ENCODE measurements at regions not wholly inside any gene's neighbourhood (a gene's known extent, or its start where the extent isn't known, plus 50 kb on each side); places are given as distances from the start of the nearest gene placed in this dataset.

DNA sequence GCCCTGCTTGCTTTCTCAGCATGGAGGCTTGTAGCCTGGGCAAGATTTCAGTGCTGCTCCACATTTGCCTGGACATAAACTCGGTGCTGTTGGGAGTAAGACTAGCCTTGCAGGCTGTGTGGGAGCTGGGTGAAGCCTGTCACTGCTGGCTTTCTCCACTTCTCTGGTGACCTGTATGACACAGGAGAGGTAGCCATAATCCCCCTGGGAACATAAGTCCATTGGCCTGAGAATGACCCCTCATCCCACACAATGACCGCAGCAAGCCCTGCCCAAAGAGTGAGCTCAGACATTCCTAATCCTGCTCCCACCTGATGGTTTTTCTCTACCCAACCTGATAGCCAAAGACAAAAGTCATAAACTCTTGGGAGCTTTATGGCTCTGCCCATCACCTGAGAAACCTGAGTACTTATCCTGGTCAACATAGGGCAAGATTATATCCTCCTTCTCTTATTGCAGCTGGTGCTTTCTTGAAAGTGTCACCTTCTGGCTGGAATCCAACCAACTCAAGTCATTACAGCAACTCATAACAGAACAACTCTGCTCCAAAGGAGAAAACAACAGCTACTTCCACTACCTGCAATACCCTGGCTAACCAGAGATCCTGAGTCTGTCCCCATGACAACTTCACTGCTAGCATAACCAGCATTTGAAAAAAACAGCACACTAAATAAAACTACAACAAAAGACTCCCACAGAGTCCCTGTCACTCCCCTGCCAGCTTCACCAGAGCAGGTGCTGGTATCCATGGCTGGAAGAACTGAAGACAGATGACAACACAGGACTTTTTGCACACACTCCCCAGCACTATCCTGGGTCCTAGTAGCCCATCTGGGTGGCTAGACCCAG is 834.4 kb upstream of the DDX18 start:
- peaks cover 20% of the 10 kb centered on the region for H3K9me3 Mint-ChIP-seq
- Histone ChIP-seq H3K9me2 (ENCODE audit: insufficient read depth) (no peaks in the 10 kb centered on the region; the same call in 1 of the 2 replicates), H4K20me1 (replicated peaks; ENCODE audit: insufficient read depth) (no peaks in the 10 kb centered on the region), H3K79me2 (replicated peaks; ENCODE audit: insufficient read depth) (no peaks in the 10 kb centered on the region), H3K4me3 (no peak overlapping the region), H2AFZ (no peak overlapping the region), H3K36me3 (ENCODE audit: insufficient read depth) (no peaks in the 10 kb centered on the region), H3K4me2 (no peak overlapping the region), H3K4me1 (ENCODE audit: insufficient read depth) (no peaks in the 10 kb centered on the region), H3K27ac (ENCODE audit: low read depth) (no peak overlapping the region), H3F3A (replicated peaks; ENCODE audit: low read depth) (no peaks in the 10 kb centered on the region), H3K27me3 (ENCODE audit: insufficient read depth) (no peaks in the 10 kb centered on the region)
- no peak overlapping the region for H3K4me3 Mint-ChIP-seq
- H3K27ac Mint-ChIP-seq: no peak overlapping the region
- no peaks in the 10 kb centered on the region; the same call in 2 of the 3 replicates for H3K36me3 Mint-ChIP-seq (ENCODE audit: low read depth)
- DNase-seq (ENCODE audit: low spot score): peak; percentile 14
- H3K4me1 Mint-ChIP-seq: peaks cover 13% of the 10 kb centered on the region; the same call in 2 of the 3 replicates
- peaks cover 3% of the 10 kb centered on the region for H3K27me3 Mint-ChIP-seq (ENCODE audit: insufficient read depth, low read depth, poor library complexity)
- ATAC-seq: peak; percentile 56
- TF ChIP-seq, protein P1, sequence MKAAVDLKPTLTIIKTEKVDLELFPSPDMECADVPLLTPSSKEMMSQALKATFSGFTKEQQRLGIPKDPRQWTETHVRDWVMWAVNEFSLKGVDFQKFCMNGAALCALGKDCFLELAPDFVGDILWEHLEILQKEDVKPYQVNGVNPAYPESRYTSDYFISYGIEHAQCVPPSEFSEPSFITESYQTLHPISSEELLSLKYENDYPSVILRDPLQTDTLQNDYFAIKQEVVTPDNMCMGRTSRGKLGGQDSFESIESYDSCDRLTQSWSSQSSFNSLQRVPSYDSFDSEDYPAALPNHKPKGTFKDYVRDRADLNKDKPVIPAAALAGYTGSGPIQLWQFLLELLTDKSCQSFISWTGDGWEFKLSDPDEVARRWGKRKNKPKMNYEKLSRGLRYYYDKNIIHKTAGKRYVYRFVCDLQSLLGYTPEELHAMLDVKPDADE (IDR thresholded peaks at IDR 0.05): no peak
- TF ChIP-seq JUNB (IDR thresholded peaks at IDR 0.05; ENCODE audit: unreplicated experiment) (no peak), ZNF331 (CRISPR knock-in tag; IDR thresholded peaks at IDR 0.05; ENCODE audit: low read depth) (no peak), EZH2phosphoT487 (IDR thresholded peaks at IDR 0.05; ENCODE audit: unreplicated experiment) (no peak), EZH2 (IDR thresholded peaks at IDR 0.05; ENCODE audit: low read depth, unreplicated experiment) (no peak), STAT1 (IDR thresholded peaks at IDR 0.05; ENCODE audit: unreplicated experiment) (no peak), CREB1 (CRISPR knock-in tag; IDR thresholded peaks at IDR 0.05; ENCODE audit: low read depth) (no peak), ZNF114 (CRISPR knock-in tag; IDR thresholded peaks at IDR 0.05) (no peak), NANOG (IDR thresholded peaks at IDR 0.05; ENCODE audit: borderline replicate concordance) (no peak), POLR2AphosphoS5 (IDR thresholded peaks at IDR 0.05; ENCODE audit: low read depth) (no peak)
- TF ChIP-seq, protein P2, sequence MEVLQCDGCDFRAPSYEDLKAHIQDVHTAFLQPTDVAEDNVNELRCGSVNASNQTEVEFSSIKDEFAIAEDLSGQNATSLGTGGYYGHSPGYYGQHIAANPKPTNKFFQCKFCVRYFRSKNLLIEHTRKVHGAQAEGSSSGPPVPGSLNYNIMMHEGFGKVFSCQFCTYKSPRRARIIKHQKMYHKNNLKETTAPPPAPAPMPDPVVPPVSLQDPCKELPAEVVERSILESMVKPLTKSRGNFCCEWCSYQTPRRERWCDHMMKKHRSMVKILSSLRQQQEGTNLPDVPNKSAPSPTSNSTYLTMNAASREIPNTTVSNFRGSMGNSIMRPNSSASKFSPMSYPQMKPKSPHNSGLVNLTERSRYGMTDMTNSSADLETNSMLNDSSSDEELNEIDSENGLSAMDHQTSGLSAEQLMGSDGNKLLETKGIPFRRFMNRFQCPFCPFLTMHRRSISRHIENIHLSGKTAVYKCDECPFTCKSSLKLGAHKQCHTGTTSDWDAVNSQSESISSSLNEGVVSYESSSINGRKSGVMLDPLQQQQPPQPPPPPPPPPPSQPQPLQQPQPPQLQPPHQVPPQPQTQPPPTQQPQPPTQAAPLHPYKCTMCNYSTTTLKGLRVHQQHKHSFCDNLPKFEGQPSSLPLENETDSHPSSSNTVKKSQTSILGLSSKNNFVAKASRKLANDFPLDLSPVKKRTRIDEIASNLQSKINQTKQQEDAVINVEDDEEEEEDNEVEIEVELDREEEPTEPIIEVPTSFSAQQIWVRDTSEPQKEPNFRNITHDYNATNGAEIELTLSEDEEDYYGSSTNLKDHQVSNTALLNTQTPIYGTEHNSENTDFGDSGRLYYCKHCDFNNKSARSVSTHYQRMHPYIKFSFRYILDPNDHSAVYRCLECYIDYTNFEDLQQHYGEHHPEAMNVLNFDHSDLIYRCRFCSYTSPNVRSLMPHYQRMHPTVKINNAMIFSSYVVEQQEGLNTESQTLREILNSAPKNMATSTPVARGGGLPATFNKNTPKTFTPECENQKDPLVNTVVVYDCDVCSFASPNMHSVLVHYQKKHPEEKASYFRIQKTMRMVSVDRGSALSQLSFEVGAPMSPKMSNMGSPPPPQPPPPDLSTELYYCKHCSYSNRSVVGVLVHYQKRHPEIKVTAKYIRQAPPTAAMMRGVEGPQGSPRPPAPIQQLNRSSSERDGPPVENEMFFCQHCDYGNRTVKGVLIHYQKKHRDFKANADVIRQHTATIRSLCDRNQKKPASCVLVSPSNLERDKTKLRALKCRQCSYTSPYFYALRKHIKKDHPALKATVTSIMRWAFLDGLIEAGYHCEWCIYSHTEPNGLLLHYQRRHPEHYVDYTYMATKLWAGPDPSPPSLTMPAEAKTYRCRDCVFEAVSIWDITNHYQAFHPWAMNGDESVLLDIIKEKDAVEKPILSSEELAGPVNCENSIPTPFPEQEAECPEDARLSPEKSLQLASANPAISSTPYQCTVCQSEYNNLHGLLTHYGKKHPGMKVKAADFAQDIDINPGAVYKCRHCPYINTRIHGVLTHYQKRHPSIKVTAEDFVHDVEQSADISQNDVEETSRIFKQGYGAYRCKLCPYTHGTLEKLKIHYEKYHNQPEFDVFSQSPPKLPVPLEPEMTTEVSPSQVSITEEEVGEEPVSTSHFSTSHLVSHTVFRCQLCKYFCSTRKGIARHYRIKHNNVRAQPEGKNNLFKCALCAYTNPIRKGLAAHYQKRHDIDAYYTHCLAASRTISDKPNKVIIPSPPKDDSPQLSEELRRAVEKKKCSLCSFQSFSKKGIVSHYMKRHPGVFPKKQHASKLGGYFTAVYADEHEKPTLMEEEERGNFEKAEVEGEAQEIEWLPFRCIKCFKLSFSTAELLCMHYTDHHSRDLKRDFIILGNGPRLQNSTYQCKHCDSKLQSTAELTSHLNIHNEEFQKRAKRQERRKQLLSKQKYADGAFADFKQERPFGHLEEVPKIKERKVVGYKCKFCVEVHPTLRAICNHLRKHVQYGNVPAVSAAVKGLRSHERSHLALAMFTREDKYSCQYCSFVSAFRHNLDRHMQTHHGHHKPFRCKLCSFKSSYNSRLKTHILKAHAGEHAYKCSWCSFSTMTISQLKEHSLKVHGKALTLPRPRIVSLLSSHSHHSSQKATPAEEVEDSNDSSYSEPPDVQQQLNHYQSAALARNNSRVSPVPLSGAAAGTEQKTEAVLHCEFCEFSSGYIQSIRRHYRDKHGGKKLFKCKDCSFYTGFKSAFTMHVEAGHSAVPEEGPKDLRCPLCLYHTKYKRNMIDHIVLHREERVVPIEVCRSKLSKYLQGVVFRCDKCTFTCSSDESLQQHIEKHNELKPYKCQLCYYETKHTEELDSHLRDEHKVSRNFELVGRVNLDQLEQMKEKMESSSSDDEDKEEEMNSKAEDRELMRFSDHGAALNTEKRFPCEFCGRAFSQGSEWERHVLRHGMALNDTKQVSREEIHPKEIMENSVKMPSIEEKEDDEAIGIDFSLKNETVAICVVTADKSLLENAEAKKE (CRISPR knock-in tag; IDR thresholded peaks at IDR 0.05): no peak
- TF ChIP-seq, protein P3, sequence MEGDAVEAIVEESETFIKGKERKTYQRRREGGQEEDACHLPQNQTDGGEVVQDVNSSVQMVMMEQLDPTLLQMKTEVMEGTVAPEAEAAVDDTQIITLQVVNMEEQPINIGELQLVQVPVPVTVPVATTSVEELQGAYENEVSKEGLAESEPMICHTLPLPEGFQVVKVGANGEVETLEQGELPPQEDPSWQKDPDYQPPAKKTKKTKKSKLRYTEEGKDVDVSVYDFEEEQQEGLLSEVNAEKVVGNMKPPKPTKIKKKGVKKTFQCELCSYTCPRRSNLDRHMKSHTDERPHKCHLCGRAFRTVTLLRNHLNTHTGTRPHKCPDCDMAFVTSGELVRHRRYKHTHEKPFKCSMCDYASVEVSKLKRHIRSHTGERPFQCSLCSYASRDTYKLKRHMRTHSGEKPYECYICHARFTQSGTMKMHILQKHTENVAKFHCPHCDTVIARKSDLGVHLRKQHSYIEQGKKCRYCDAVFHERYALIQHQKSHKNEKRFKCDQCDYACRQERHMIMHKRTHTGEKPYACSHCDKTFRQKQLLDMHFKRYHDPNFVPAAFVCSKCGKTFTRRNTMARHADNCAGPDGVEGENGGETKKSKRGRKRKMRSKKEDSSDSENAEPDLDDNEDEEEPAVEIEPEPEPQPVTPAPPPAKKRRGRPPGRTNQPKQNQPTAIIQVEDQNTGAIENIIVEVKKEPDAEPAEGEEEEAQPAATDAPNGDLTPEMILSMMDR (conservative IDR thresholded peaks at IDR 0.05; ENCODE audit: low read depth in 2 of 2): no peak
- TF ChIP-seq, protein P4, sequence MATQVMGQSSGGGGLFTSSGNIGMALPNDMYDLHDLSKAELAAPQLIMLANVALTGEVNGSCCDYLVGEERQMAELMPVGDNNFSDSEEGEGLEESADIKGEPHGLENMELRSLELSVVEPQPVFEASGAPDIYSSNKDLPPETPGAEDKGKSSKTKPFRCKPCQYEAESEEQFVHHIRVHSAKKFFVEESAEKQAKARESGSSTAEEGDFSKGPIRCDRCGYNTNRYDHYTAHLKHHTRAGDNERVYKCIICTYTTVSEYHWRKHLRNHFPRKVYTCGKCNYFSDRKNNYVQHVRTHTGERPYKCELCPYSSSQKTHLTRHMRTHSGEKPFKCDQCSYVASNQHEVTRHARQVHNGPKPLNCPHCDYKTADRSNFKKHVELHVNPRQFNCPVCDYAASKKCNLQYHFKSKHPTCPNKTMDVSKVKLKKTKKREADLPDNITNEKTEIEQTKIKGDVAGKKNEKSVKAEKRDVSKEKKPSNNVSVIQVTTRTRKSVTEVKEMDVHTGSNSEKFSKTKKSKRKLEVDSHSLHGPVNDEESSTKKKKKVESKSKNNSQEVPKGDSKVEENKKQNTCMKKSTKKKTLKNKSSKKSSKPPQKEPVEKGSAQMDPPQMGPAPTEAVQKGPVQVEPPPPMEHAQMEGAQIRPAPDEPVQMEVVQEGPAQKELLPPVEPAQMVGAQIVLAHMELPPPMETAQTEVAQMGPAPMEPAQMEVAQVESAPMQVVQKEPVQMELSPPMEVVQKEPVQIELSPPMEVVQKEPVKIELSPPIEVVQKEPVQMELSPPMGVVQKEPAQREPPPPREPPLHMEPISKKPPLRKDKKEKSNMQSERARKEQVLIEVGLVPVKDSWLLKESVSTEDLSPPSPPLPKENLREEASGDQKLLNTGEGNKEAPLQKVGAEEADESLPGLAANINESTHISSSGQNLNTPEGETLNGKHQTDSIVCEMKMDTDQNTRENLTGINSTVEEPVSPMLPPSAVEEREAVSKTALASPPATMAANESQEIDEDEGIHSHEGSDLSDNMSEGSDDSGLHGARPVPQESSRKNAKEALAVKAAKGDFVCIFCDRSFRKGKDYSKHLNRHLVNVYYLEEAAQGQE (IDR thresholded peaks at IDR 0.05; ENCODE audit: unreplicated experiment): no peak
